GM21515 (cell line): ENCODE measurements at regions not wholly inside any gene's neighbourhood (a gene's known extent, or its start where the extent isn't known, plus 50 kb on each side); places are given as distances from the start of the nearest gene placed in this dataset.

Experiments
- ATAC-seq: cut with Tn5 transposase; IDR thresholded peaks from one replicate; pipeline ENCODE4 v1.9.1; 2021; ENCODE audit not compliant: unreplicated experiment

GRCh38 chr2:173584676-173585458 is 230.2 kb downstream of the CDCA7 start:
- no peak for ATAC-seq

GRCh38 chr2:173588931-173589369 is 234.3 kb downstream of the CDCA7 start:
- no peak for ATAC-seq

GRCh38 chr2:173589604-173590275 is 235.1 kb downstream of the CDCA7 start:
- no peak for ATAC-seq

GRCh38 chr2:173590276-173590861 is 235.7 kb downstream of the CDCA7 start:
- no peak for ATAC-seq

- no peak for ATAC-seq
Measured at GRCh38 chr2:173593109-173593508, 238.4 kb downstream of the CDCA7 start.

GRCh38 chr2:173596244-173596643 is 241.6 kb downstream of the CDCA7 start:
- no peak for ATAC-seq

- no peak for ATAC-seq
Measured at GRCh38 chr2:173598525-173598924, 243.9 kb downstream of the CDCA7 start.

- no peak for ATAC-seq
Measured at GRCh38 chr2:173599821-173600359, 245.2 kb downstream of the CDCA7 start.

- no peak for ATAC-seq
Measured at GRCh38 chr2:173602153-173602795, 247.6 kb downstream of the CDCA7 start.

GRCh38 chr2:173605994-173606393 is 251.3 kb downstream of the CDCA7 start:
- no peak for ATAC-seq

- ATAC-seq, result no peak
Measured at GRCh38 chr2:173606619-173607248, 252.1 kb downstream of the CDCA7 start.

- no peak for ATAC-seq
Measured at GRCh38 chr2:173607606-173608311, 253.1 kb downstream of the CDCA7 start.

GRCh38 chr2:173611121-173611520 is 256.4 kb downstream of the CDCA7 start:
- no peak for ATAC-seq

- ATAC-seq, result no peak
Measured at GRCh38 chr2:173612354-173612753, 257.7 kb downstream of the CDCA7 start.

- no peak for ATAC-seq
Measured at GRCh38 chr2:173613386-173613785, 258.7 kb downstream of the CDCA7 start.

- ATAC-seq, result no peak
Measured at GRCh38 chr2:173614265-173614930, 259.7 kb downstream of the CDCA7 start.

GRCh38 chr2:173623438-173624319 is 269.0 kb downstream of the CDCA7 start:
- ATAC-seq, result no peak

- no peak for ATAC-seq
Measured at GRCh38 chr2:173625315-173625714, 270.6 kb downstream of the CDCA7 start.

GRCh38 chr2:173629076-173629475 is 274.4 kb downstream of the CDCA7 start:
- no peak for ATAC-seq
